KMS-11 (cell line): ENCODE measurements at regions not wholly inside any gene's neighbourhood (a gene's known extent, or its start where the extent isn't known, plus 50 kb on each side); places are given as distances from the start of the nearest gene placed in this dataset.
"Not testable (repeated sequence)": the region's sequence is repeated elsewhere in the genome, so short reads cannot be mapped to it uniquely, and the experiment has no call there.

Source experiments
- H2AFZ ChIP-seq: fragments of 200-600 bp; sonication (generic); 2 replicates; pipeline ENCODE4 v1.6.1; 2016; ENCODE audit warnings: antibody characterized with exemption, mixed run types, low read depth
- H3K27ac ChIP-seq: fragments of 200-600 bp; sonication (generic); 2 replicates; pipeline ENCODE4 v1.6.1; 2016; ENCODE audit warnings: mild to moderate bottlenecking, mixed run types
- H3K27me3 ChIP-seq: fragments of 200-600 bp; sonication (generic); 2 replicates; pipeline ENCODE4 v1.6.1; 2017; ENCODE audit warnings: mild to moderate bottlenecking, low read depth, mixed run types, moderate library complexity; ENCODE audit not compliant: insufficient read depth
- H3K36me3 ChIP-seq: fragments of 200-600 bp; sonication (generic); 2 replicates; pipeline ENCODE4 v1.6.1; 2017; ENCODE audit warnings: mild to moderate bottlenecking, mixed run types; ENCODE audit not compliant: insufficient read depth
- H3K4me1 ChIP-seq: fragments of 200-600 bp; sonication (generic); 2 replicates; pipeline ENCODE4 v1.6.1; 2016; ENCODE audit warnings: mild to moderate bottlenecking, low read depth, mixed run types; ENCODE audit not compliant: poor library complexity, severe bottlenecking
- H3K4me2 ChIP-seq: fragments of 200-600 bp; sonication (generic); 2 replicates; pipeline ENCODE4 v1.7.0; 2016; ENCODE audit warnings: mild to moderate bottlenecking, mixed run types
- H3K4me3 ChIP-seq: fragments of 200-600 bp; sonication (generic); IDR thresholded peaks from 2 replicates; pipeline ENCODE4 v1.6.1; 2017; ENCODE audit warnings: low read depth, low read length, mixed read lengths; ENCODE audit not compliant: insufficient read depth
- H3K79me2 ChIP-seq: fragments of 200-600 bp; sonication (generic); 2 replicates; pipeline ENCODE4 v1.6.1; 2016; ENCODE audit warnings: low read depth, mixed run types; ENCODE audit not compliant: insufficient read depth
- H3K9ac ChIP-seq: fragments of 200-600 bp; sonication (generic); 2 replicates; pipeline ENCODE4 v1.6.1; 2016; ENCODE audit warnings: mild to moderate bottlenecking, mixed run types
- H4K20me1 ChIP-seq: fragments of 200-600 bp; sonication (generic); 2 replicates; pipeline ENCODE4 v1.6.1; 2016; ENCODE audit warnings: mild to moderate bottlenecking, mixed run types; ENCODE audit not compliant: insufficient read depth
- TF ChIP-seq, protein P1 (sequence below): fragments of 200-600 bp; sonication (generic); conservative IDR thresholded peaks from 2 replicates; pipeline ENCODE4 v1.6.1; 2017; ENCODE audit warnings: low read depth, mild to moderate bottlenecking, antibody characterized with exemption, low read length, moderate library complexity, mixed read lengths

GRCh38 chr4:147247579-147247978, 233.3 kb upstream of the EDNRA start:
- Histone ChIP-seq H3K27ac (no peak overlapping the region), H3K4me1 (no peaks in the 10 kb centered on the region), H2AFZ (no peak overlapping the region), H3K4me3 (no peak overlapping the region), H3K9ac (no peak overlapping the region), H4K20me1 (no peaks in the 10 kb centered on the region), H3K36me3 (no peaks in the 10 kb centered on the region), H3K79me2 (no peaks in the 10 kb centered on the region), H3K4me2 (no peak overlapping the region), H3K27me3 (no peaks in the 10 kb centered on the region)
- TF ChIP-seq, protein P1, sequence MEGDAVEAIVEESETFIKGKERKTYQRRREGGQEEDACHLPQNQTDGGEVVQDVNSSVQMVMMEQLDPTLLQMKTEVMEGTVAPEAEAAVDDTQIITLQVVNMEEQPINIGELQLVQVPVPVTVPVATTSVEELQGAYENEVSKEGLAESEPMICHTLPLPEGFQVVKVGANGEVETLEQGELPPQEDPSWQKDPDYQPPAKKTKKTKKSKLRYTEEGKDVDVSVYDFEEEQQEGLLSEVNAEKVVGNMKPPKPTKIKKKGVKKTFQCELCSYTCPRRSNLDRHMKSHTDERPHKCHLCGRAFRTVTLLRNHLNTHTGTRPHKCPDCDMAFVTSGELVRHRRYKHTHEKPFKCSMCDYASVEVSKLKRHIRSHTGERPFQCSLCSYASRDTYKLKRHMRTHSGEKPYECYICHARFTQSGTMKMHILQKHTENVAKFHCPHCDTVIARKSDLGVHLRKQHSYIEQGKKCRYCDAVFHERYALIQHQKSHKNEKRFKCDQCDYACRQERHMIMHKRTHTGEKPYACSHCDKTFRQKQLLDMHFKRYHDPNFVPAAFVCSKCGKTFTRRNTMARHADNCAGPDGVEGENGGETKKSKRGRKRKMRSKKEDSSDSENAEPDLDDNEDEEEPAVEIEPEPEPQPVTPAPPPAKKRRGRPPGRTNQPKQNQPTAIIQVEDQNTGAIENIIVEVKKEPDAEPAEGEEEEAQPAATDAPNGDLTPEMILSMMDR = no peak

GRCh38 chr4:147250062-147250461, 230.8 kb upstream of the EDNRA start:
- Histone ChIP-seq H3K9ac (no peak overlapping the region), H3K36me3 (no peaks in the 10 kb centered on the region), H3K4me1 (no peaks in the 10 kb centered on the region), H4K20me1 (no peaks in the 10 kb centered on the region), H3K27ac (no peak overlapping the region), H3K4me2 (no peak overlapping the region), H3K27me3 (no peaks in the 10 kb centered on the region), H2AFZ (no peak overlapping the region), H3K79me2 (no peaks in the 10 kb centered on the region), H3K4me3 (no peak overlapping the region)
- TF ChIP-seq, protein P1 = no peak

GRCh38 chr4:147255268-147255667, 225.6 kb upstream of the EDNRA start:
- not testable (repeated sequence) for H3K27me3 ChIP-seq

GRCh38 chr4:147259271-147259670, 221.6 kb upstream of the EDNRA start:
- H3K36me3 ChIP-seq, H3K4me1 ChIP-seq, H2AFZ ChIP-seq: not testable (repeated sequence)

More at GRCh38 chr4:147255268-147255667, 225.6 kb upstream of the EDNRA start:
- not testable (repeated sequence) for H3K4me3 ChIP-seq, H3K4me1 ChIP-seq, H2AFZ ChIP-seq, H3K36me3 ChIP-seq, H3K27ac ChIP-seq, H3K9ac ChIP-seq, H3K4me2 ChIP-seq, H4K20me1 ChIP-seq, H3K79me2 ChIP-seq

DNA sequence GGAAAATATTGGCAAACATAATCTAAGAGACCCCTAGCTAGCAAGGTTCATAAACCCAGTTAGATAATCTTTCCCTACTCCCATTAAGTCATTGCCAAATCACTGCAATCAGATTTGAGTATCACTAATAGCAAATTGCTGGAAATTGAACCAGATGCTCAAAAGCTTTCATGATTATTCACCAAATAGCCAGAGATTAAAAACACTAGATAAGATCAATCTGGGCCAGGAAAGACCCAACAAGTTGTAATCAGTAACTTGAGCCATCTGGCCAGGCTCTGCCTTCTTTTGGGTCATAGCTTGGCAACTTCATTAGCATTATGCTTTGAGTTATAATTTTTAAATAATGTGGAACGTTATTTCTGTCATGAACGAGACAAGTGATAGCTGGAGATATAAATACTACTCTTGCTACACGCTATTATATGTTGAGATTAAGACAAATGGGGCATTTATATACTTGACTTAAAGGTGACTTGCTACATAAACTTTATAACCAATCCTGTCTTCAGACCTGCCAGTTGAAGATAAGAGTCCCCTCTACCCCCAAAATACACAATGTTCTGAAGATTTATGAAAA, 196.6 kb upstream of the EDNRA start:
- no peak overlapping the region for H2AFZ ChIP-seq
- H4K20me1 ChIP-seq = no peaks in the 10 kb centered on the region
- no peak overlapping the region for H3K4me3 ChIP-seq
- no peaks in the 10 kb centered on the region for H3K79me2 ChIP-seq
- H3K36me3 ChIP-seq = no peaks in the 10 kb centered on the region
- no peaks in the 10 kb centered on the region for H3K27me3 ChIP-seq
- H3K9ac ChIP-seq = no peak overlapping the region
- H3K27ac ChIP-seq = no peak overlapping the region
- H3K4me1 ChIP-seq = peaks cover 34% of the 10 kb centered on the region
- no peak overlapping the region for H3K4me2 ChIP-seq
- TF ChIP-seq, protein P1 = no peak

More at GRCh38 chr4:147259271-147259670, 221.6 kb upstream of the EDNRA start:
- H3K4me2 ChIP-seq, H3K4me3 ChIP-seq, H4K20me1 ChIP-seq, H3K79me2 ChIP-seq, H3K9ac ChIP-seq, H3K27me3 ChIP-seq, H3K27ac ChIP-seq: not testable (repeated sequence)
